ENCODE measurements at regions not wholly inside any gene's neighbourhood (a gene's known extent, or its start where the extent isn't known, plus 50 kb on each side); places are given as distances from the start of the nearest gene placed in this dataset.
"Not testable (repeated sequence)": the region's sequence is repeated elsewhere in the genome, so short reads cannot be mapped to it uniquely, and the experiment has no call there.

- Mint-ChIP-seq H3K27me3 (ENCODE audit: insufficient read depth, unreplicated experiment) (no peaks in the 10 kb centered on the region), H3K36me3 (ENCODE audit: insufficient read depth, unreplicated experiment) (no peaks in the 10 kb centered on the region), H3K27ac (ENCODE audit: unreplicated experiment) (no peak overlapping the region), H3K4me1 (ENCODE audit: low read depth, unreplicated experiment) (no peaks in the 10 kb centered on the region), H3K4me3 (ENCODE audit: unreplicated experiment) (no peak overlapping the region), H3K9me3 (ENCODE audit: unreplicated experiment) (no peaks in the 10 kb centered on the region)
- no peak for TF ChIP-seq CTCF (IDR thresholded peaks at IDR 0.05; ENCODE audit: insufficient read depth in 1 of 2, low read depth in 1 of 2, low read length in 1 of 2, severe bottlenecking in 1 of 2, unreplicated experiment in 1 of 2)
- Histone ChIP-seq H3K27me3 (replicated peaks; ENCODE audit: control insufficient read depth, insufficient read depth, low read length) (no peaks in the 10 kb centered on the region), H3K36me3 (ENCODE audit: control insufficient read depth, insufficient read depth, low read length) (no peaks in the 10 kb centered on the region), H3K4me3 (ENCODE audit: low read depth, low read length) (no peak overlapping the region), H3K4me1 (no peaks in the 10 kb centered on the region), H3K9me3 (no peaks in the 10 kb centered on the region)
- no peak for DNase-seq
- CTCF ChIA-PET = no interaction called here
- intact Hi-C loops (cut with micrococcal nuclease; ENCODE audit: unreplicated experiment) = no loop called here
- BruUV-seq (replicated peaks) = no TSS peak
- POLR2A ChIA-PET = no interaction called here
Observed at GRCh38 chr1:80305466-80305865, 1298.9 kb upstream of the ADGRL4 start.

DNA sequence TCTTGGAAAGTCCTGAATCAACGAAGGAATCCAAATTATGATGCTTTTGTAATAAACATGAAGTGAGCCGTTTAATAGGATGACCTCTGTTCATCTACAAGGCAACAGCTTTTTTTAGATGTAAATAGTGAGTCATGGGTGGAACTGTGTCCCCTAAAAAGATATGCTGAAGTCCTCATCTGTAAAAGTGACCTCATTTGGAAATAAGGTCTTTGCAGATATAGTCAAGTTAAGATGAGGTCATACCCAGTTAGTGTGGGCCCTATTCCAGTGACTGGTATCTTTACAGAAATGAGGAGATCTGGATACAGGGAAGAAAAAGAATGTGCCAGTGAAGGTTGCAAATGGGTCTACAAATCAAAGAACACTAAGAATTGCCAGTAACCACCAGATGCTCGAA, 1287.3 kb upstream of the ADGRL4 start:
- H3K9me3 ChIP-seq = no peaks in the 10 kb centered on the region
- BruUV-seq (replicated peaks) = no TSS peak
- H3K4me3 Mint-ChIP-seq (ENCODE audit: unreplicated experiment) = no peak overlapping the region
- H3K4me1 Mint-ChIP-seq (ENCODE audit: low read depth, unreplicated experiment) = no peaks in the 10 kb centered on the region
- DNase-seq = no peak
- H3K27ac Mint-ChIP-seq (ENCODE audit: unreplicated experiment) = no peak overlapping the region
- ChIA-PET POLR2A (no interaction called here), CTCF (no interaction called here)
- no peak for TF ChIP-seq CTCF (IDR thresholded peaks at IDR 0.05; ENCODE audit: insufficient read depth in 1 of 2, low read depth in 1 of 2, low read length in 1 of 2, severe bottlenecking in 1 of 2, unreplicated experiment in 1 of 2)
- no peaks in the 10 kb centered on the region for H3K27me3 ChIP-seq (replicated peaks; ENCODE audit: control insufficient read depth, insufficient read depth, low read length)
- no peaks in the 10 kb centered on the region for H3K27me3 Mint-ChIP-seq (ENCODE audit: insufficient read depth, unreplicated experiment)
- H3K9me3 Mint-ChIP-seq (ENCODE audit: unreplicated experiment) = no peaks in the 10 kb centered on the region
- no peaks in the 10 kb centered on the region for H3K36me3 Mint-ChIP-seq (ENCODE audit: insufficient read depth, unreplicated experiment)
- intact Hi-C loops (cut with micrococcal nuclease; ENCODE audit: unreplicated experiment) = no loop called here
- H3K4me1 ChIP-seq = no peaks in the 10 kb centered on the region
- H3K36me3 ChIP-seq (ENCODE audit: control insufficient read depth, insufficient read depth, low read length) = no peaks in the 10 kb centered on the region
- no peak overlapping the region for H3K4me3 ChIP-seq (ENCODE audit: low read depth, low read length)

DNA sequence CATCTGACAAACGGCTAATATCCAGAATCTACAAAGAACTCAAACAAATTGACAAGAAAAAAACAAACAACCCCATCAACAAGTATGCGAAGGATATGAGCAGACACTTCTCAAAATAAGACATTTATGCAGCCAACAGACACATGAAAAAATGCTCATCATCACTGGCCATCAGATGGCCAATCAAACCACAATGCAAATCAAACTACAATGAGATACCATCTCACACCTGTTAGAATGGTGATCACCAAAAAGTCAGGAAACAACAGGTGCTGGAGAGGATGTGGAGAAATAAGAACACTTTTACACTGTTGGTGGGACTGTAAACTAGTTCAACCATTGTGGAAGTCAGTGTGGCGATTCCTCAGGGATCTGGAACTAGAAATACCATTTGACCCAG, 1282.2 kb upstream of the ADGRL4 start:
- H3K27ac Mint-ChIP-seq (ENCODE audit: unreplicated experiment); DNase-seq; H3K9me3 ChIP-seq; intact Hi-C loops (cut with micrococcal nuclease; ENCODE audit: unreplicated experiment); H3K36me3 ChIP-seq (ENCODE audit: control insufficient read depth, insufficient read depth, low read length); POLR2A ChIA-PET; H3K4me3 Mint-ChIP-seq (ENCODE audit: unreplicated experiment); BruUV-seq (replicated peaks); H3K9me3 Mint-ChIP-seq (ENCODE audit: unreplicated experiment); H3K36me3 Mint-ChIP-seq (ENCODE audit: insufficient read depth, unreplicated experiment); CTCF ChIA-PET; H3K4me1 ChIP-seq; H3K27me3 Mint-ChIP-seq (ENCODE audit: insufficient read depth, unreplicated experiment); H3K4me1 Mint-ChIP-seq (ENCODE audit: low read depth, unreplicated experiment); H3K27me3 ChIP-seq (replicated peaks; ENCODE audit: control insufficient read depth, insufficient read depth, low read length); H3K4me3 ChIP-seq (ENCODE audit: low read depth, low read length): not testable (repeated sequence)

- no TSS peak for BruUV-seq (replicated peaks)
- no peak overlapping the region for H3K4me3 Mint-ChIP-seq (ENCODE audit: unreplicated experiment)
- Histone ChIP-seq H3K36me3 (ENCODE audit: control insufficient read depth, insufficient read depth, low read length) (no peaks in the 10 kb centered on the region), H3K9me3 (no peaks in the 10 kb centered on the region), H3K4me1 (no peaks in the 10 kb centered on the region), H3K4me3 (ENCODE audit: low read depth, low read length) (no peak overlapping the region), H3K27me3 (replicated peaks; ENCODE audit: control insufficient read depth, insufficient read depth, low read length) (no peaks in the 10 kb centered on the region)
- POLR2A ChIA-PET = no interaction called here
- no peak overlapping the region for H3K27ac Mint-ChIP-seq (ENCODE audit: unreplicated experiment)
- no peaks in the 10 kb centered on the region for H3K4me1 Mint-ChIP-seq (ENCODE audit: low read depth, unreplicated experiment)
- no peak for TF ChIP-seq CTCF (IDR thresholded peaks at IDR 0.05; ENCODE audit: insufficient read depth in 1 of 2, low read depth in 1 of 2, low read length in 1 of 2, severe bottlenecking in 1 of 2, unreplicated experiment in 1 of 2)
- H3K9me3 Mint-ChIP-seq (ENCODE audit: unreplicated experiment) = no peaks in the 10 kb centered on the region
- CTCF ChIA-PET = no interaction called here
- DNase-seq = no peak
- H3K27me3 Mint-ChIP-seq (ENCODE audit: insufficient read depth, unreplicated experiment) = no peaks in the 10 kb centered on the region
- no peaks in the 10 kb centered on the region for H3K36me3 Mint-ChIP-seq (ENCODE audit: insufficient read depth, unreplicated experiment)
- intact Hi-C loops (cut with micrococcal nuclease; ENCODE audit: unreplicated experiment) = no loop called here
Observed at GRCh38 chr1:80282536-80282935, 1276.0 kb upstream of the ADGRL4 start.

Data from Caco-2 (cell line).